22Rv1 (cell line): ENCODE measurements at regions not wholly inside any gene's neighbourhood (a gene's known extent, or its start where the extent isn't known, plus 50 kb on each side); places are given as distances from the start of the nearest gene placed in this dataset.

Source experiments
- H3K27ac ChIP-seq: fragments of 450-650 bp; 2 replicates; pipeline ENCODE4 v1.5.1; 2017
- CTCF ChIP-seq: fragments of 450-650 bp; IDR thresholded peaks from 2 replicates; pipeline ENCODE4 v1.5.1; 2017; ENCODE audit warnings: mild to moderate bottlenecking
- ZFX ChIP-seq: fragments of 450-650 bp; IDR thresholded peaks from 2 replicates; pipeline ENCODE4 v1.6.1; 2017; ENCODE audit warnings: antibody characterized with exemption, borderline replicate concordance

DNA sequence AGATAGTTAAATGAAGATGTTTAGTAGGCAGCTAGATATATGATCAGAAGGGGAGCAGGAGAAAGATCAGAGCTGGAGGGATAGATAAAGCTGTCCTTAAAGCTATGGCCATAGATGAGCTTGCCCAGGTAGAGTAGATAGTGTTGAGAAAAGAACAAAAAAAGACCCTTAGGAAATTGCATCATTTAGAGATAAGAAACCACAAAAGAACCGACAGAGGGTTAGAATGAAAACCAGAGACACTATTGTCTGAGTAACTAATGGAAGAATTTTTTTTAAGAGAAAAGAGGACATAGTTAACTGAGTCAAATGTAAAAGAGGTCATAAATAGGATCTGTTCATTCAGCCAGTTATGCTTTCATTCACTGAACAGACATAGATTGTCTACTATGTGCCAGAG is 101.8 kb downstream of the TNFAIP3 start:
- no peak overlapping the region for H3K27ac ChIP-seq
- TF ChIP-seq CTCF (no peak), ZFX (no peak)

DNA sequence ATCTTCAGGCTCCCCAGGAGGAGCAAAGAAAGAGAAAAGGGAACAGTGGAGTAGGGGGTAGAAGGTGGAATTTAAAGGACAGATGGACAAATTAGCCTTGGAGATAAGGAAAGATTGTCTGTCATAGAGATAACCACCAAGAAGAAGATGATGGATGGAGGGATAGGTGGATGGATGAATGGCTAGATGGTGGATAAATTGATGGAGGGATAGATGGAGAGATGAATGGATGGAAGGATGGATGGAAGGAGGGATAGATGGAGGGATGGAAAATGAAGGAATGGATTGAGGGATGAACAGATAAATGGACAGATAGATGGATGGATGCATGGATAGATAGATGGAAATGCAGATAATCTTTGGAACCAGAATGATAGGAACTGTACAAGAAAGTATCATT is 102.8 kb downstream of the TNFAIP3 start:
- no peak overlapping the region for H3K27ac ChIP-seq
- TF ChIP-seq CTCF = no peak
- no peak for TF ChIP-seq ZFX

GRCh38 chr6:137970368-137970767 is 103.3 kb downstream of the TNFAIP3 start:
- no peak for TF ChIP-seq ZFX
- no peak for TF ChIP-seq CTCF
- no peak overlapping the region for H3K27ac ChIP-seq

DNA sequence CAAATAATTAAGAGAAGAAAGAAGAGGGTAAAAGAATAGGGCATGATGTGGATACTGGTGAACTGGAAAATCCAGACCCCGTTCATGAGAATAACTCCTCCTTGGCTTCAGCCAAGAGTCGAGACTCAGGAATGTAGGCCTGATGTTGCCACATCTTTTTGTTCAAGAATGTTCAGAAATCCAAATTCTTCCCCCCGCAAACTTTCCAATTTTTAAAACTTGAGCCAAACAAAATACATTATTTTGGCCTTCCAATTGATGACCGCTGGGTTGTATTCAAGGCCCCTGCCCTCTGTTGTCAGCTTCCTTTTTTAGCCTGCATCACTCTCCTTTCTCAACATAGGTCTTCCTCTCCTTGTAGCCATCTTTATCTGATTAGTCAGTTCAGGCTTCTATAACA is 106.1 kb downstream of the TNFAIP3 start:
- TF ChIP-seq ZFX = no peak
- TF ChIP-seq CTCF = no peak
- no peak overlapping the region for H3K27ac ChIP-seq

DNA sequence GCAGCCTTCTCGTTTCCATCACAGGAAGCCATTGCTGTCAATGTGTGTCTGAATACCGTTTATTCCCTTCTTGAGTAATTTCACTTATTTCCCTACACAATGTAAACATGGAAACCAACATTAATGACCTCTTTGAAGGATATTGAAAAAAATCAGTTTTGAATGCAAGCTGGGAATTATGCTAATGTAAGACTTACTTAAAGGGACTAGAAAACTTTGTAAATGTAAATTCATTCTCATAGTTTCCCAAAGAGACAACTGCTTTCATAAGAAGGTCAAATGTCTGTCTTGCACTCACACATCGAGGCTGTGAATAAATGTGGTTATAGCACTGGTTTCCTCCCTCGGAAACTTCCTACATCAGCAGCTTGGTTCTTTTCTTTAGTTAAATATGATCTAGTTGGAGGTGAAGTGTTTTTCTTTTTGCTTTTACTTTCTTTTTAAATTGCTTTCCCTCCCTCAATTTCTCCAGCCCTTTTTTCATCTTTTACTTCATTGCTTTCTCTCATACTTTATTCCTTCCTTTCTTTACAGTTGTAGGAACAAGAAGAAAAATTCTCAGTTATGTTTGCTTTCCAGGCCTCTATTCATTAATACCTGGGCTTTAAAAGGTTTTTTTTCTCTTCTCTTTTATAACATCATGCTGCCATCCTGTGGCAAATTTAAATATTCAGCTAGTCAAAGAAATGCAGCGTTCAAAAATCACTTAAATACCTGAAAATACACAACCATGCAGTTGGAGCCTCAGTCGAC is 108.3 kb downstream of the TNFAIP3 start:
- H3K27ac ChIP-seq = no peak overlapping the region
- no peak for TF ChIP-seq ZFX
- TF ChIP-seq CTCF = 0 out of 2 replicates have a peak, but pooled peaks have one; percentile 5

DNA sequence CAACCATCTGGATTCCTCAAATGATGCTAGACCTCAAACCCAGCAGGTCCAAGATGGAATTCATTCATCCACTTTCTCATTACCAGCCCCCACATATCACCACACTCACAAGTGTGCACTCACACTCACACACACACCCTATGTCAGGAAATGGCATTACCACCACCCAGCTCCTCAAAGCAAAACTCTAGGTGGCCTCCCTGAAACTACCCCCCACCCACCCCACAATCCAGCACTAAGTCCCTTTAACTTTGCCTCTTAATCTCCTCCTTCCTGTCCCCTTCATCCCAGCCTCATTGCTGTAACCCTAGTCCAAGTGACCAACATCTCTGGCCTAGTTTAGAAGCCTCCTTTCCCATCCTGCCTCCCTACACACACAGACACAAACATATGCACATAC is 109.4 kb downstream of the TNFAIP3 start:
- TF ChIP-seq CTCF = no peak
- TF ChIP-seq ZFX = no peak
- H3K27ac ChIP-seq = no peak overlapping the region

DNA sequence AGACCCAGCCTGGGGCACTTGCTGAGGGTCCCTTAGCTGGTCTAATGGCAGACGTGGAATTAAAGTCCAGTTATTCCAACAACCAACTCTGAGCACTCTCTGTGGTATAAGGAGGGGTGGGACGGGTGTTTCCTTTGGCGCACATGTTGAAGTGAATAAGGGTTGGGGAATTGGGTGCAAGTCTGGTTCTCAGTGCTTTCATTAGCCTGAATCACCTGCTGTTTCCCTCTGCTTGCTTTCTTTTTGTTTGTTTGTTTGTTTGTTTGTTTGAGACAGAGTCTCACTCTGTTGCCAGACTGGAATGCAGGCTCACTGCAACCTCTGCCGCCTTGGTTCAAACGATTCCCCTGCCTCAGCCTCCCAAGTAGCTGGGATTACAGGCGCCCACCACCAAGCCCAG is 110.1 kb downstream of the TNFAIP3 start:
- TF ChIP-seq CTCF (no peak), ZFX (no peak)
- H3K27ac ChIP-seq = no peak overlapping the region
